ENCODE measurements at regions not wholly inside any gene's neighbourhood (a gene's known extent, or its start where the extent isn't known, plus 50 kb on each side); places are given as distances from the start of the nearest gene placed in this dataset.
A peak's percentile ranks its signal among the peaks of the same experiment; 100 is the strongest.

DNA sequence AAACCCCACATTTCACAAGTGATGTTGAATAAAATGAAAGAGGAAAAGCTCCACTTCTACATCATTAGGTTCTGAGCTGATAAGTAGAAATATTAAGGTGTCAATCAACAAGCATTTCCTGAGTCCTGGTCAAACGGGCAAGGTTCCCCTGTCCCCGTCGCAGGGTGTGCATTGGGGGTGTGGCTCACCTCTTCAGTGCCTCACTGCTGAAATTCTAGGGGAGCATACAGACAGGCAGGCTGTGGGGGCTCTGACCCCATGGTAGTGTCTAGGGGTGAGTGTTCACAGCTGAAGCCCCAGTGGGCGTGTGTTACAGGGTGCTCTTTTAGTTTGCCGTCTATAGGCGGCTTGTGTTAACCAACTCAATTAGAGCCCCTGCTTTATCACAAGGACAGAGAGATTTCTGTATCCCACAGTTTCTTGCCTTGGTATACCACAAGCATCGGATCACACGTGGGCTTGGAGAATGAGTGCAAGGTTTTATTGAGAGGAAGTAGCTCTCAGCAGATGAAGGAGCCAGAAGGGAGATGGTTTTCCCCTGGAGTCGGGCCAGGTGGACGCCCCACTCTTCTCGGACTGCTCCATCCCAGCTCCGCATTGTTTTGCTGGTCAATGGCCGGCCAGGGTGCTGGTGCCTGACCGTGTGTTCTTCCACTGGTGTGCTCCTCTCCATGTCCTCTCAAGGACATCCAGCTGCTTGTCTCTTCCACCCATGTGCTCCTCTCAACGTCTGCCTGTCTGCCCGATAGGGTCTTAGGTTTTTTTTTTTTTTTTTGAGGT, 238.2 kb upstream of the NLRP1 start:
- DNase-seq = no peak

DNA sequence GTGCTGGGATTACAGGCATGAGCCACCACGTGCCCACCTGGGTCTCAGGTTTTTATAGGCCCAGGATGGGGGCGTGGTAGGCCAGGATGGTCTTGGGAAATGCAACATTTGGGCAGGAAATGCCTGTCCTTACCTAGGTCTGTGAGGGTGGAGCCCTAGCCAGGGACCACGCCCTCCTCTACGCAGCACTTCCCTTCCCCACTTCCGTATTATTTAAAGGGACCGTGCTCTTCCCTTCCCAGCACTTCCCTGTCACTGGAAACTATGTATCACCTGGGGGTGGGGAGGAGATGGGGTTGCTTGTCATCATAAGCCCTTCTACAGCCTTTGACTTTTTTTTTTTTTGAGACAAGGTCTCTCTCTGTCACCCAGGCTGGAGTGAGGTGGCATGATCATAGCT, 238.9 kb upstream of the NLRP1 start:
- no peak for DNase-seq

DNA sequence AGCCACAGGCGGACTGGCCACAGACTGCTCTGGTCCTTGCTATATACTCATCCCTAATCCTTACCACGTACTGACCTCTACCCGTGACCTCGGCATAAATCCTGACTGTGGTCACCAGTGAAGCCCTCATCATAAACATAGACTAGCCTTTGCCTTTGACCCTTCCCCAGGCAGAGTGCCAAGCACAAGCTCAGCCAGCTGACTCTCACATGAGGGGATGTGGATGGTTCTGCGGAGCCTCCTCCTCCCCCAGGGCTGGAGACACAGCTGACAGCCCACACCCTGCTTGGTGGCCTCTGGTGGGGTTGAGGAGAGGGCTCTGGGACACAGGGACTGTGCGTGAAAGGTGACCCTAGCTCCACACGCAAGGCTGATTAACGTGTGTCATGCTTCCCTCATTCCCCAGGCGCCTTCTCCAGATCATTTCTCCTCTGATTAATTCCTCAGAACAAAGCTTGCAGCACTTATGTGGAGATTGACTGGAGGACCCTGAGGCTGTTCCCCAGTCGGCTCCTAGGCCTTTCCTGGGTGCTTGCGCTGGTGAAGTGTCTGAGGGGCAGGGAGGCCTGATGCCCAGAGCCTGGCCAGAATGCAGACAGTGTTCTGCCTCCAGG, 241.5 kb upstream of the NLRP1 start:
- DNase-seq = no peak

DNA sequence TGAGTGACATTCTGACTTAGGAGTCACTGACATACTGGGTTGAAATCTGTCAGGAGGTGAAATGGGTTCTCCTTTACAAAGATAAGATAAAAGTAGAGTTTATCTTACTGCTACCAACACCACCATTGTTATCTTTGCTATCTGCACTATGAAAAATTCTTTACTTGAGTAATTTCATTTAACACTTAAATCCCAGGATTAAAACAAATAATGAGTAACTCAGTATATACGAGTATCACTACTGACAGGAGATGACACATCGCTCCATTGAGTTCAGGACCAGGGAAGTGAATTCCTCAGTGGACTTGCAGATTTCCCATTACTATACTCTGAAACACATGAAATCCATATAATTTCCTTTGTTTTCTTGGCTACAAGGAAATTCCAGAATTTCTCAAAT, 242.1 kb upstream of the NLRP1 start:
- DNase-seq = no peak

DNA sequence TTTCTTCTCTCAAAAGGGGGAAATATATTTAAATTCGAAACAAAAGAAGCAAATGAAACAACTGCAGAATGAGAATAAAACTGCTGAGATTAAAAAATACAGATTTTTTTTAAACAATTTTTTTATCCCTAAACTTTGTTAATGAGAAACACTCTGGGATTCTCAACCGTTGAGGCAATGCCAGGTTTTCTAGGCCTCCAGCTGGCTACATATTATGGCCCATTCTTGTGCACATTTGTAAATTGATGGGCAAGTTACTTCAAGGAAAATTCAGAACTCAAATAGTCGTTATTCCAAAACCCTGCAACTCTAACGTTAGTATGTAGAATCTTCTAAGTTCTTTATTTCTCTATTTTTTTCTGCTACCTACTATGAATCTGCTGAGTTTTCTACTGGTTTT, 239.3 kb upstream of the WSCD1 start:
- DNase-seq = no peak

DNA sequence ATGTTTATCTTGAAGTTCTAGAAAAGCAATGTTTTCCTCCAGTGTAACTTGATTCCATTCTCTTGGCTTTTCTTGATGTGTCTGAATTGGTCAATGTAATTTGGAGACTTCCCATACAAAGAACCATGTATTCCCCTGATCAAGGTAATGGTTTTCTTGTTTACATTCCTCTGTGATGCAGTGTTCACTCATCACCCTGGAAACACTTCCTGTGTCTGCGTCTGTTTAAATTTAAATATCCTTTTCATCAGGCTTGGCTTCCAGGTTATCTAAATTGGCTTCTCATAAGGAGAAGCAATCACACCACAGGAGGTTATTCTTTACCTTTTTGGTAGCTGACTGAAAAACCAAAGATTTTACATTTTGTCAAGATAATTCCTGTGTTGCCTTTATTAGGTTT, 237.3 kb upstream of the WSCD1 start:
- no peak for DNase-seq

DNA sequence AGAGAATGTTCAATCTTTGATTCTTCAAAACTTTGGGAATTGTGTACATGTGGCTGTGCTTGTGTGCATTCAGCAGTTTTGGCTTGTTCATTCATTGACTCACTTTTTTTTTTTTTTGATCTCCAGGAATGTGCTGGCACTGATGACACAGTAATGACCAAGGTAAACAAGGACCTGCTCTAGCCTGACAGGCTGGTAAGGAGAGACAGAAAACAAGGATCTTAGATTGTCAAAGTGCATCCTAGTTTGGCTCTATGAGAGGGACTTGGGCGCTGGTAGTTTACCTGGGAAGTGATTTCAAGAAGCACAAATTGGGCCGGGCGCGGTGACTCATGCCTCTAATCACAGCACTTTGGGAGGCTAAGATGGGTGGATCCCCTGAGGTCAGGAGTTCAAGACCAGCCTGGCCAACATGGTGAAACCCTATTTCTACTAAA, 233.1 kb upstream of the WSCD1 start:
- no peak for DNase-seq

DNA sequence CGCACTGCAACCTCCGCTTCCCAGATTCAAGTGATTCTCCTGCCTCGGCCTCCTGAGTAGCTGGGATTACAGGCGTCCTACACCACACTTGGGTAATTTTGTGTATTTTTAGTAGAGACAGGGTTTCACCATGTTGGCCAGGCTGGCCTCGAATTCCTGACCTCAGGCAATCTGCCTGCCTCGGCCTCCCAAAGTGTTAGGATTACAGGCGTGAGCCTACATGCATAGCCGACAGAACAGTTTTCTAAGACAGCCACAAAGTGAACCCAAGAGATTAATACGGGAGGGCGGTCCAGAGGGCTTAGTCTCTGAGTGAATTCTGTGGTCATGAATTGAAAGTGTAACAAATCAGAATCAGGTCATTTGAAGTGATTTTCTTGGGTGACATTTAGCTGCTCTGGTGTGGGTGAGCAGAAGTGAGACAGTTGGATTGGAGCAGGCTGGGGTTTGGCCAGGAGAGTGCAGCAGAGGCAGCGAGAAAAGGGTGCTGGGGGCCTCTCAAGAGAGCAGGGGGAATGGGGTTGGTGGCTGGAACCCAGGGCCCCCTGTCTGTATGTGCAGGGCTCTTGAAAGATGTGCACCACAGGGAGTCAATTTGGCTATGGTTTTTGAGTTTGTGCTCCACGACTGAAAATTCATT, 231.4 kb upstream of the WSCD1 start:
- no peak for DNase-seq

DNA sequence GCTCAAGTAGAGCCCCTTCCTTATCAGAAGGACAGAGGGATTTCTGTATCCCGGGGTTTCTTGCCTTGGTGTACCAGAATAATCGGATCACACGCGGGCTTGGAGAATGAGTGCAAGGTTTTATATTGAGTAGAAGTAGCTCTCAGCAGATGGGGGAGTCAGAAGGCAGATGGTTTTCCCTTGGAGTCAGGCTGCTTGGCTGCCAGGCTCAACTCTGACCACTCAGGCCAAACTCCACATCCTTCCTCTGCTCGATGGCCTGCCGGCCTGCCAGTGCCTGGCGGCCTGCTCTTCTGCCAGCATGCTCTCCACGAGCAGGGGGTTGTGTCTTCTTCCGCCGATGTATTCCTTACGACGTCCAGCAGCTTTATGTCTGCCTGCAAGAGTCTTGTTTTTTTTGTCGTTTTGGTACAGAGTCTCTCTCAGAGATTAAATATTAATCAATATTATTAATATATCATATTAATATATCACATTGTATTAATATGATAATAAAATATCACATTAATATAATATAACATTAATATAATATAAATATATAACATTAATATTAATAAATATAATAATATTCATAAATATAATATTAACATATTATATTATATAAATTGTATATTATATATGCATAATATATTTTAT, 229.2 kb upstream of the WSCD1 start:
- DNase-seq = no peak

DNA sequence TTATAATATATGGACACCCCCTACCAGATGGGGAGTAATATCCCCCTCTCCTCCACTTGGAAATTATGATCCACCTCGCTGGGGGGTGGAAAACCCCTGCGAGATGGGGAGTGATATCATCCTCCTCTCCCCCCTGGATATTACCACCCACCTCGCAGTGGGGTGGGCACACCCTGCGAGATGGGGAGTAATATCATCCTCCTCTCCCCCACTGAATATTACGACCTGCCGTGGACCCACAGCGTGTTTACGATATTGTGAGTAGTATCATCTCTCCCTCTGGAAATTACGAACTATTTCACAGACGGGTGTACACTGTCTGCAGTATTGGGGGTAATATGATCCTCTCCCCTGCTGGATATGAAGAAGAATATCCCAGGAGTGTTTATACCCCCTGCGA, 228.3 kb upstream of the WSCD1 start:
- no peak for DNase-seq

DNA sequence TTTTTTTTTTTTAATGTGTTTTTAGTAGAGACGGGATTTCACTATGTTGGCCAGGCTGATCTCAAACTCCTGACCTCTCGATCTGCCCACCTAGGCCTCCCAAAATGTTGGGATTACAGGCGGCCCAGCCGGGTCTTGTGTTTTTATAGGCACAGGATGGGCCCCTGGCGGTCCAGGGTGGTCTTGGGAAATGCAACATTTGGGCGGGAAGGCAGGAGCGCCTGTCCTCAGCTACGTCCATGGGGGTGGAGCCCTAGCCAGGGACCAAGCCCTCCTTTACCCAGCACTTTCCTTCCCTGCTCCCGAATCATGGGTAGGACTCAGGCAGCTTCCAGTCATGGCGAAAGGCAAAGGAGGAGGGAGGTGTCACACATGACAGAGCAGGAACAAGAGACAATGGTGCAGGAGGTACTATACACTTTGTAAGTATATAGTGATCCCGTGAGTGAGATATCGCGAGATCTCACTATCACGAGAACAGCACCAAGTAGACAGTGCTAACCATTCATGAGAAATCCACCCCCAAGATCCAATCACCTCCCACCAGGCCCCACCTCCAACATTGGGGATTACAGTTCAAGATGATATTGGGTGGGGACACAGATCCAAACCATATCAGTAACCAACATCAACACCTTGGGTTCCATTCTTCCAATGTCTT, 226.7 kb upstream of the WSCD1 start:
- DNase-seq = peak; percentile 9

DNA sequence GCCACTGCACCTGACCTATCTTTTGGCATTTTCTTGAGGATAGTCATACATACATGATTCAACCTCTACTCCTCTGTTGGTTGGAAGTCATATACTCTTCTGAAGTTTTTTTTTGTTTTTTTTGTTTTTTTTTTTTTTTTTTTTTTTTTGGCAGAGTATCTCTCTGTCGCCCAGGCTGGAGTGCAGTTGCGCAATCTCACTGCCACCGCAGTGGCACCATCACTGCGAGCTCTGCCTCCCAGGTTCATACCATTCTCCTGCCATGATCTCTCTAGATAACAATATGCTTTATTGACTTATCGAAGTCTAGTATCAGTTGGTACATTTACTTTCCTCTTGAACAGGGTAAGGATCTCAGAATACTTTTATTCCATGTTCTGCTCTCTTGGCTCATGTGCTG, 224.2 kb upstream of the WSCD1 start:
- no peak for DNase-seq

DNA sequence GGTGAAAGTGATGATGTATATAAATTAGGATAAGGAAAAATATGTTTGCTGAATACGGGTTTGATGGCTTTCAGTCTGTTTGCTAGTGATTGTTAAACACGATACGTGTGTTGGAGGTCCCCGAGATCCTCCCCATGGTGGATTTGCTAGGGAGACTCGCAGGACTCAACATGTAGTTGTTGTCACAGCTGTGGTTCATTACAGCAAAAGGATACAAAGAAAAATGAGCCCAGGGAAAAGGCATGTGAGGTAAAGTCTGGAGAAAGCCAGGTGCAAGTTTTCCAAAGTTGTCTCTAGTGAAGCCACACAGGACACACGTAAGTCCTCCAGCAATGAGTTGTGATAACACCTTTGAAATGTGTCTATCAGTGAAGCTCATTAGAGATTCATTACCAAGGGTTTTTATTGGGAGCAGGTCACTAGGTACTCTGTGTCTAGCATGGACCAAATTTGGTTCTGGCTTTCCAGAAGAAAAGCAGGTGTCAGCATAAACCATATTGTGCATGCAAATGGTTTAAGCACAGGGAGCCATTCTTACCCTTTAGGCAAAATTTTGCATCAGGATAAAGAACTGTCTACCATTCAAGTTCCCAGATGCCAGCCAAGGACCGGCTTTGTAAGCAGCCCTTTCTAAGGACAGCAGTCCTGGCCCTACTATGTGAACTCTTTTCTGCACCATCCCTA, 215.2 kb upstream of the WSCD1 start:
- DNase-seq = no peak

DNA sequence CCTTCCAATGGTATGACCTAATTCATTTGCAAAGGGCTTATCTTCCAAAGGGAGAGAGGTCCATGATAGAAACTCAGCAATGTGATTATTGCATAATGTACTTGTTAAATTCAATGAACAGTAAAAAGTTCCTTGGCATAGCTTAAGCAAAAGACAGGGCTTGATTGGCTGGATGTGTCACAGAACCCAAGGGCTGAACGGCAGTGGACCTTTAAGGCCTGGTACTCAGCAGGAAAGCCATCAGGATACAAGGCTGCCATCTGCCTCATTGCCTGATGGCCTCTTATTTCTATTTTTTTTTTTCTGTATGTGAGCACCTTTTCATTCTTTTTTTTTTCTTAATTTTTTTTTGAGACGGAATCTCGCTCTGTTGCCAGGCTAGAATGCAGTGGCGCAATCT, 208.9 kb upstream of the WSCD1 start:
- DNase-seq = no peak

DNA sequence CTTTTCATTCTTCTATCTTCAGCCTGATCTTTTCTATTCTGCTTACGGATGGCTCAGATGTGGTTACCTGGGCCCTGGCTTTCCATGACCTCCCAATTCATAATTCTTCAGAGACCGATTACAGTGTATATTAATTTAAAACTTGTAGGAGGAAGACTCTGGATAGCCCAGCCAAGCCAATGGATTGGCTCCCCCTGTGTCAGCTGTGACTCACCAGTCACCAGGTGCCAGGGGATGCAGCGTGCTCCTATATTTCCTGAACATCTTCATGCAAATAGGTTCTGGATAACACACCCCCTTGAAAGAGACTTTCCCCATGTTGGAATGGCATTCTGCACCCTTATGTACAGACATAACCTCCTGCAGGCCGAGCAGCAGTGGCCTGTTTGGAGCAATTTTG, 208.3 kb upstream of the WSCD1 start:
- no peak for DNase-seq

DNA sequence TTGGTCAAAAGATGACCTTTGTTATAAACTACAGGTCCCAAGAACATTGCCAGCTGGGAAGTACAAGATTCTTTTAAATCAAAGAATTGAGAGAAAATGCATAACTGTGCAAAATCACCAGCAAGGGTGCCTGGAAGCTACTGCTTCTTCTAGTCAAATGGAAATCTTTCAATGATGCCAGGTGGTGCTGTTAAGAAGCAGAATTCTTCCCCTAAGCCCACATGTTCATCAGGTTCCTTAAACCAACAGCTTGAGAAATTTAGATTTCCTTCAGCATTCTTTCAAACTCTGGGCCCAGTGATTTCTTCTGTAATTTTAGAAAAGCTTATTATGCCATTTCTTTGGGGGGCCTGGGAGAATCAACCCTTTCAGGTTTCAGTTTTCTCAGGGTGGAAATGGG, 207.8 kb upstream of the WSCD1 start:
- no peak for DNase-seq

DNA sequence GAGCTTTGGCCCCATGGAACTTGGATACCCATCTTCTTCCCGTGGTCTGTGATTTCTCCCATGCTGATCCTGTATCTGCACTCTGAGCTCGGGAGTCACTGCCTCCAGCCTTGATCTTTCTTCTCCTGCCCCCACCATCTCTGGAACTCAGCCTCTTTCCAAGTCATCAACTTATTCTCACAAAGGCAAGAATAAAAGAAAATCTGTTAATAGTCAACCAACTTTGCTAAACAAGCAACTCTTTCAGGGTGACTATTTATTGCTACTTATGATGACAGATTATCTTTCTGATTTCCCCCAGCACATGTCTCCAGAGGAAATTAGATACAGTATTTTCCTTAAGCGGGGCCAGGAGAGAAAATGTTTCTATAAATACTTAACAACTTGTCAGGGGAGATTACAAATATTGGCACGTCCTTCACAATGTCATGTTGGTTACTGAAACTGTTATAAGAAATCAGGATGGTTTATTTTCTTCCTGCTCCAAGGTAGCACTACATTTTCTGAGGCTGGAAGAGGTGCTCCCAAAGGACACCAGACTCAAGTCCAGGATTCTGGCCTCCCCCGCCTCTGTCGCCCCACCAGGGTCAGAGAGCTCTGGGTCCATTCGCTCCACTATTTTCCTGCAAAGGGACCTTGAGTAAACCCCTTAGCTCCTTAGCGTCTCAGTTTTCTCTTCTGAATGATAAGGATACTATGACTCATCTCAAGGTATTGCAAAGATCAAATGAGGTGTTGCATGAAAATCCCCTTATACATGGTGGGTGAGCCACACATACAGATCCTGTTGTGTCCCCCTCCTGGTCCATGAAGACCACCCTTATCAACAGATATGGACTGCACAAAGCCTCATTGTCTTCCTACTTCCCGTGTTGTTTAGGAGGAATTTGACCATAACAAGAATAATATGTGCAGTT, 205.2 kb upstream of the WSCD1 start:
- DNase-seq = no peak

DNA sequence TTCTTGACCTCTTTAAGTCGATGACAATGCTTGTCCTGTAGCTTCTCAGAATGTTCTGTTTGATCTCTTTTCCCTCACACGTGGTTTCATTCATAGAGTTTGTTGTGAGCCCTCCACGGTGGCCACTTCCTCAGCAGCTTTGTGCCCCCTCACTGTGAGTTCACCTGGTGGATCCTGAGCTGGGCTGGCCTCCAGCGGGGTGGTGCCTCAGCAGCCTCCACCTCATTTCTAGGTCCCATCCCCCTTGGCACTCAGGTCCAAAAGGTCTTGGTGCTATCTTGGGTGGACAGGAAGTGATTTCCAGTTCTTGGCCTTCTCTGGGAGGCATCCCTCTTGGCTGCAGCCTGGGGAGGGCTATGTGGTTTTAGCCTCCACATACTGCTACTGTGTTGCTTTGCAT, 203.2 kb upstream of the WSCD1 start:
- DNase-seq = no peak

DNA sequence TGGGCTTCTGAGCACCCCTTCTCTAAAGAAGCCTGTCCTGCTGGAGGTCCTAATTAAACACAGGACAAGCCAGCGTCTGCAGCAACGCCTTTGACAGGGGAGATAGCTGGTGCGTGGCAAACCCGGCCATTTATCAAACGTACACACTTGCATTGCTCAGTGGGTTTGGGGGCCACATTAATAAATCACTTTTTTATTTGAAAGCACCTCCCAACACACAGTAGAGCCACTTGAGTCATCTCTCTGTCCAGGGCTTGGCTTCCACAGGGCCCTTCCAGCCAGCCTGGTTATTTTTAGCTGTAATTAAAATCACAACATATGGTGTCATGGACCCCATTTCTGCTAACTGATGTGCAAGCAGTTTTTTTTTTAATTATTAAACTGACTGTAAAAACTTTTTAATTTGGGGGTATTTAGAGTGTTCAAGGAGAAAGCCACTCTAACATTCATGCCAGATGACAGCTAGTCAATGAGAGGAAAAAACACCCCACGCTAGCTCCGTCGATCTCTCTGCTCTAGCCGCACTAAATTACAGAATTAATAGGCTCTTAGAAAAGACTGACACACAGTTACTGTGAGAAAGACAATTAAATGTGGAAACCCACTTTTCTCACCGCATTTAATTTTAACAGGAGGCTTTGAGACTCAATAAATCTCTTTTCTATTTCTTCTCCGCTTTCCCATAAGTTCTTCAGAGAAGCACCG, 201.0 kb upstream of the WSCD1 start:
- no peak for DNase-seq

DNA sequence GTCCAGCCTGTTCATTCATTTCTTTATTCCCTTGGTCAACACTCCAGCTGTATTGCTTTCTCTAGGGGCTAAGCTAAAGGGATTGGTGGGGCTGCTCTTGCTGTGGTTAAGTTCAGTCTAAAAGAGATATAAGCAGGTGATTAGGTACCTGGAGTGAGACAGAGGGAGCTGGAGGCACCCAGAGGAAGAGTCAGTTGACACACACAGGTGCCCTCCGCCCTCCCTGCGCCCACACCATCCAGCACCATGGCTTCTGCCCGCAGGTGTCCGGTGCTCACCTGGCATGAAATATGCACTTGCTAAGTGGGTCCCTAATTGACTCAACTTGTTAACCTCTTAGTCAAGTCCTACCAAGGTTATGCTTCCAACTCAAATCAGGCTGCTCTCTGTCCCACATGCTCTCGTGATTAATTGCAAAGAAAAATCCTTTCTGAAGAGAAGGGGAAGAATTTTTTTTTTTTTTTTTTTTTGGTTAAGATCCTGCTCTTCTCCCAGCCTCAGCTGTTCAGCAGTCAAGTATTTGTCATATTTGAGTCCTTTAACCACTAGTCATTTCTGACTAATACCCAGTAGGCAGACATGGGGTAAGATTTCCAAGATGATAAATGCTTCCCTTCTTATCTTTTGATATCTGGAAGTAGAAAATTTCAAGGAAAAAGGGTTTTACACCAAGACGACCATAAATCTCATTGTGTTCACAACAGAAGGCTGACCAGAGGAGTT, 199.8 kb upstream of the WSCD1 start:
- DNase-seq = no peak
